ENCODE measurements at regions not wholly inside any gene's neighbourhood (a gene's known extent, or its start where the extent isn't known, plus 50 kb on each side); places are given as distances from the start of the nearest gene placed in this dataset.
"Not testable (repeated sequence)": the region's sequence is repeated elsewhere in the genome, so short reads cannot be mapped to it uniquely, and the experiment has no call there.

- no peak for DNase-seq
Measured at GRCh38 chr2:64797881-64798575, 144.3 kb upstream of the SERTAD2 start.

- DNase-seq = no peak
Measured at GRCh38 chr2:64799592-64800252, 146.0 kb upstream of the SERTAD2 start.

- DNase-seq = no peak
Measured at GRCh38 chr2:64803776-64804175, 150.1 kb upstream of the SERTAD2 start.

GRCh38 chr2:64804651-64805050 is 150.9 kb upstream of the SERTAD2 start:
- no peak for DNase-seq

GRCh38 chr2:64807417-64807816 is 153.7 kb upstream of the SERTAD2 start:
- DNase-seq = no peak

- DNase-seq = no peak
Measured at GRCh38 chr2:64808092-64808491, 154.4 kb upstream of the SERTAD2 start.

- no peak for DNase-seq
Measured at GRCh38 chr2:64808754-64809153, 155.0 kb upstream of the SERTAD2 start.

GRCh38 chr2:64809216-64809615 is 155.5 kb upstream of the SERTAD2 start:
- no peak for DNase-seq

- DNase-seq = no peak
Measured at GRCh38 chr2:64812285-64812684, 158.6 kb upstream of the SERTAD2 start.

- DNase-seq = no peak
Measured at GRCh38 chr2:64814007-64814406, 160.3 kb upstream of the SERTAD2 start.

- DNase-seq = not testable (repeated sequence)
Measured at GRCh38 chr2:64816526-64816925, 162.8 kb upstream of the SERTAD2 start.

GRCh38 chr2:64817453-64817852 is 163.7 kb upstream of the SERTAD2 start:
- no peak for DNase-seq

- DNase-seq = no peak
Measured at GRCh38 chr2:64818664-64819060, 164.9 kb upstream of the SERTAD2 start.

- no peak for DNase-seq
Measured at GRCh38 chr2:64819361-64819760, 165.6 kb upstream of the SERTAD2 start.

- DNase-seq = no peak
Measured at GRCh38 chr2:64819774-64820688, 166.3 kb upstream of the SERTAD2 start.

GRCh38 chr2:64820901-64821300 is 167.2 kb upstream of the SERTAD2 start:
- DNase-seq = no peak

- no peak for DNase-seq
Measured at GRCh38 chr2:64823794-64824193, 165.4 kb upstream of the SLC1A4 start.

- no peak for DNase-seq
Measured at GRCh38 chr2:64825831-64826491, 163.2 kb upstream of the SLC1A4 start.

GRCh38 chr2:64826703-64827102 is 162.5 kb upstream of the SLC1A4 start:
- no peak for DNase-seq

- DNase-seq = no peak
Measured at GRCh38 chr2:64828261-64828660, 160.9 kb upstream of the SLC1A4 start.

GRCh38 chr2:64829525-64829924 is 159.7 kb upstream of the SLC1A4 start:
- DNase-seq = no peak

GRCh38 chr2:64831134-64831976 is 157.8 kb upstream of the SLC1A4 start:
- DNase-seq = peak in 1 of 2 experiments; percentile 42
